GM12872 (cell line): ENCODE measurements at regions not wholly inside any gene's neighbourhood (a gene's known extent, or its start where the extent isn't known, plus 50 kb on each side); places are given as distances from the start of the nearest gene placed in this dataset.

Source experiments
- CTCF ChIP-seq: IDR thresholded peaks from 3 replicates; pipeline ENCODE4 v1.5.1; 2011; ENCODE audit warnings: low read depth, mild to moderate bottlenecking, low read length, moderate library complexity; ENCODE audit not compliant: insufficient read depth

GRCh38 chr6:15826814-15827318 lies 164.0 kb upstream of the DTNBP1 start:
- TF ChIP-seq CTCF = no peak

- no peak for TF ChIP-seq CTCF
Measured at GRCh38 chr6:15825332-15825930, 162.6 kb upstream of the DTNBP1 start.

GRCh38 chr6:15824811-15825210 lies 162.0 kb upstream of the DTNBP1 start:
- no peak for TF ChIP-seq CTCF

- no peak for TF ChIP-seq CTCF
Measured at GRCh38 chr6:15823838-15824414, 161.1 kb upstream of the DTNBP1 start.

- no peak for TF ChIP-seq CTCF
Measured at GRCh38 chr6:15822835-15823234, 160.0 kb upstream of the DTNBP1 start.

GRCh38 chr6:15819841-15820240 lies 157.0 kb upstream of the DTNBP1 start:
- TF ChIP-seq CTCF = no peak

GRCh38 chr6:15819226-15819625 lies 156.4 kb upstream of the DTNBP1 start:
- no peak for TF ChIP-seq CTCF
